ENCODE measurements at regions not wholly inside any gene's neighbourhood (a gene's known extent, or its start where the extent isn't known, plus 50 kb on each side); places are given as distances from the start of the nearest gene placed in this dataset.
A peak's percentile ranks its signal among the peaks of the same experiment; 100 is the strongest.

DNA sequence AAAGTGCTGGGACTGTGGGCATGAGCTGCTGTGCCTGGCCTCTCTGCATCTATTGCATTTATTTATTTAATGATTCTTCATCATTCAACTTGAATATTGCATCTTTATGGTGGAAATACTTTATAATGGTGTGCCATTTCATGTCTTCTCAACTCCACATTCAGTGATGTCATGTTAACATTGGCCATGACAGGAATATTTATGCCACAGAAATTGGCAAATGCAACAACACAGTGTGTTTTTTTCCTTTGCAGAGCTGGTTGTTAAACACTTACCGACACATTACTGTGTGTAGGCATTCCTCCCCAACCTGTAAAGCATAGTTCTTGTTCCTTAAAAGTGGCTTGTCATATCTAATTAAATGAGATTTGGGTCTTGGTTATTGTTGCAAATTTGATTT is 57.4 kb upstream of the WDR26 start:
- no peak for TF ChIP-seq POLR2A (IDR thresholded peaks at IDR 0.05)
- TF ChIP-seq, protein P1, sequence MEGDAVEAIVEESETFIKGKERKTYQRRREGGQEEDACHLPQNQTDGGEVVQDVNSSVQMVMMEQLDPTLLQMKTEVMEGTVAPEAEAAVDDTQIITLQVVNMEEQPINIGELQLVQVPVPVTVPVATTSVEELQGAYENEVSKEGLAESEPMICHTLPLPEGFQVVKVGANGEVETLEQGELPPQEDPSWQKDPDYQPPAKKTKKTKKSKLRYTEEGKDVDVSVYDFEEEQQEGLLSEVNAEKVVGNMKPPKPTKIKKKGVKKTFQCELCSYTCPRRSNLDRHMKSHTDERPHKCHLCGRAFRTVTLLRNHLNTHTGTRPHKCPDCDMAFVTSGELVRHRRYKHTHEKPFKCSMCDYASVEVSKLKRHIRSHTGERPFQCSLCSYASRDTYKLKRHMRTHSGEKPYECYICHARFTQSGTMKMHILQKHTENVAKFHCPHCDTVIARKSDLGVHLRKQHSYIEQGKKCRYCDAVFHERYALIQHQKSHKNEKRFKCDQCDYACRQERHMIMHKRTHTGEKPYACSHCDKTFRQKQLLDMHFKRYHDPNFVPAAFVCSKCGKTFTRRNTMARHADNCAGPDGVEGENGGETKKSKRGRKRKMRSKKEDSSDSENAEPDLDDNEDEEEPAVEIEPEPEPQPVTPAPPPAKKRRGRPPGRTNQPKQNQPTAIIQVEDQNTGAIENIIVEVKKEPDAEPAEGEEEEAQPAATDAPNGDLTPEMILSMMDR (IDR thresholded peaks at IDR 0.05), result no peak
- no peaks in the 10 kb centered on the region for H3K36me3 ChIP-seq
- WGBS (ENCODE audit: insufficient coverage, low coverage, low lambda C conversion rate, missing lambda C conversion rate), result 73% methylated on average over 1 of the region's 1 CpG
- H3K4me3 ChIP-seq, result no peak overlapping the region
- ATAC-seq (no peak), DNase-seq (no peak)
- H3K4me1 ChIP-seq, result no peaks in the 10 kb centered on the region
- H3K9me3 ChIP-seq, result no peaks in the 10 kb centered on the region
- H3K27me3 ChIP-seq, result no peaks in the 10 kb centered on the region
- intact Hi-C loops (cut with DNase I), result no loop called here
- no peak overlapping the region for H3K27ac ChIP-seq

DNA sequence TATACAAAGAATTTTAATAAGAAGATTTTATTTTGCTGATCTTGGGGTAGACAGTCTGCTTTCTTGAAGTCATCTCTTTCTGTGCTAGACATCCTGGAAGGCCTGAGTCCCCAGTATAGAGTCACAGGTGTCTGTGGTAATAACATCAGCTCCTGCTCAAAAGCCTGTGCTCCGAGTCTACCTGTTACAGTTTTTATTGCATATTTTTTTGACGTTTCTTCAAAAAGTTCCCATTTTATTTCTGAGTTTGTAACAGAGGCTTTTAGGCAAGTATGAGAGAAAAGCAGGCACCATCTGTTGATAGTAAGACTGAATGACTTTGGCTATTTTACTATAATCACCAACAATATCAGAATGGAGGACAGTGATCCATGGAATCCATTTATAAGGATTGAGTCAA is 58.0 kb upstream of the WDR26 start:
- intact Hi-C loops (cut with DNase I), result no loop called here
- H3K36me3 ChIP-seq, result no peaks in the 10 kb centered on the region
- H3K27me3 ChIP-seq, result no peaks in the 10 kb centered on the region
- TF ChIP-seq, protein P1 (IDR thresholded peaks at IDR 0.05), result no peak
- no peak for TF ChIP-seq POLR2A (IDR thresholded peaks at IDR 0.05)
- ATAC-seq (no peak), DNase-seq (no peak)
- H3K27ac ChIP-seq, result no peak overlapping the region
- no peaks in the 10 kb centered on the region for H3K4me1 ChIP-seq
- H3K9me3 ChIP-seq, result no peaks in the 10 kb centered on the region
- 89% methylated on average over 2 of the region's 2 CpGs for WGBS (ENCODE audit: insufficient coverage, low coverage, low lambda C conversion rate, missing lambda C conversion rate)
- H3K4me3 ChIP-seq, result no peak overlapping the region

DNA sequence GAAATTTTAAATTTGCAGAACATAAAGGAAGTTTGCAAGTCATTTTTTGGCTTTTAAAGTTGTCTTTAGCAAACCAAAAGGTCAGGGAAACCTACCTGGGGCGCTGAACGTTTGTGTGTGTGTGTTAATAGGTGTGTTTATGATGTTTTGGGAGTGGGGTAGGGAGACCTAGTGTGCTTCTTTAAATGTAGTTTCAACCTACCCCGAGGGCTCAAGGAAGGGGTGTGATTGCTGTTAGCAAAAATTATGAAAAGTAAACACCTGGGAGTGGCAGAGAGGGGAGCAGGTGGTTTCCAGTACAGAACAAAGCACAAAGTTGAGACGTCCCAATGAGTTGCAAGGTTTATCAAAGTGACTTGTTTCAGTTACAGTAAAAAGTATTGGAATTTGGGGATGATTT is 58.7 kb upstream of the WDR26 start:
- Histone ChIP-seq H3K4me3 (no peak overlapping the region), H3K4me1 (no peaks in the 10 kb centered on the region), H3K9me3 (no peaks in the 10 kb centered on the region), H3K27ac (no peak overlapping the region), H3K36me3 (no peaks in the 10 kb centered on the region), H3K27me3 (no peaks in the 10 kb centered on the region)
- intact Hi-C loops (cut with DNase I), result no loop called here
- DNase-seq (no peak), ATAC-seq (no peak)
- TF ChIP-seq POLR2A (IDR thresholded peaks at IDR 0.05), result no peak
- TF ChIP-seq, protein P1 (IDR thresholded peaks at IDR 0.05), result no peak
- WGBS (ENCODE audit: insufficient coverage, low coverage, low lambda C conversion rate, missing lambda C conversion rate), result 45% methylated on average over 4 of the region's 4 CpGs

GRCh38 chr1:224494343-224494742 is 59.7 kb upstream of the WDR26 start:
- Histone ChIP-seq H3K9me3 (no peaks in the 10 kb centered on the region), H3K27me3 (no peaks in the 10 kb centered on the region), H3K4me3 (no peak overlapping the region), H3K27ac (no peak overlapping the region), H3K4me1 (no peaks in the 10 kb centered on the region), H3K36me3 (no peaks in the 10 kb centered on the region)
- DNase-seq (no peak), ATAC-seq (no peak)
- 100% methylated on average over 1 of the region's 2 CpGs for WGBS (ENCODE audit: insufficient coverage, low coverage, low lambda C conversion rate, missing lambda C conversion rate)
- intact Hi-C loops (cut with DNase I), result no loop called here
- TF ChIP-seq, protein P1 (IDR thresholded peaks at IDR 0.05), result no peak
- no peak for TF ChIP-seq POLR2A (IDR thresholded peaks at IDR 0.05)

- H3K36me3 ChIP-seq, result no peaks in the 10 kb centered on the region
- H3K27me3 ChIP-seq, result no peaks in the 10 kb centered on the region
- 80% methylated on average over 3 of the region's 5 CpGs for WGBS (ENCODE audit: insufficient coverage, low coverage, low lambda C conversion rate, missing lambda C conversion rate)
- H3K9me3 ChIP-seq, result no peaks in the 10 kb centered on the region
- no peaks in the 10 kb centered on the region for H3K4me1 ChIP-seq
- intact Hi-C loops (cut with DNase I), result no loop called here
- no peak overlapping the region for H3K27ac ChIP-seq
- ATAC-seq, result peak in 2 of 4 donors; percentile 9 to 35
- no peak for DNase-seq
- no peak for TF ChIP-seq POLR2A (IDR thresholded peaks at IDR 0.05)
- TF ChIP-seq, protein P1 (IDR thresholded peaks at IDR 0.05), result no peak
- H3K4me3 ChIP-seq, result no peak overlapping the region
These were observed 61.3 kb upstream of the WDR26 start for GRCh38 chr1:224495866-224496265.
